GM18870 (cell line): ENCODE measurements at regions not wholly inside any gene's neighbourhood (a gene's known extent, or its start where the extent isn't known, plus 50 kb on each side); places are given as distances from the start of the nearest gene placed in this dataset.
"Not testable (repeated sequence)": the region's sequence is repeated elsewhere in the genome, so short reads cannot be mapped to it uniquely, and the experiment has no call there.

Source experiments
- ATAC-seq: cut with Tn5 transposase; IDR thresholded peaks from one replicate; pipeline ENCODE4 v1.9.1; 2021; ENCODE audit warnings: moderate library complexity; ENCODE audit not compliant: unreplicated experiment

GRCh38 chr16:14384745-14385144, 245.3 kb downstream of the PARN start:
- no peak for ATAC-seq

DNA sequence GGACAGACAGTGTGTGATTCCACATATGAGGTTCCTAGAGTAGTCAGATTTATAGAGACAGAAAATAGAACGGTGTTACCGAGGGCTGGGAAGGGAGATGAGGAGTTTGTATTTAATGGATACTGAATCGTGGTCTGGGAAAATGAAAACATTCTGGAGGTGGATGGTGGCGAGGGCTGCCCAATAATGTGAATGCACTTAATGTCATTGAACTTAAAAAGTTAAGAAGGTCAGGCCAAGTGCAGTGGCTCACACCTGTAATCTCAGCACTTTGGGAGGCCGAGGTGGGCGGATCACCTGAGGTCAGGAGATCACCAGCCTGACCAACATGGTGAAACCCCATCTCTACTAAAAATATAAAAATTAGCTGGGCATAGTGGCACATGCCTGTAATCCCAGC, 246.2 kb downstream of the PARN start:
- not testable (repeated sequence) for ATAC-seq

GRCh38 chr16:14378689-14379467, 251.2 kb downstream of the PARN start:
- no peak for ATAC-seq

DNA sequence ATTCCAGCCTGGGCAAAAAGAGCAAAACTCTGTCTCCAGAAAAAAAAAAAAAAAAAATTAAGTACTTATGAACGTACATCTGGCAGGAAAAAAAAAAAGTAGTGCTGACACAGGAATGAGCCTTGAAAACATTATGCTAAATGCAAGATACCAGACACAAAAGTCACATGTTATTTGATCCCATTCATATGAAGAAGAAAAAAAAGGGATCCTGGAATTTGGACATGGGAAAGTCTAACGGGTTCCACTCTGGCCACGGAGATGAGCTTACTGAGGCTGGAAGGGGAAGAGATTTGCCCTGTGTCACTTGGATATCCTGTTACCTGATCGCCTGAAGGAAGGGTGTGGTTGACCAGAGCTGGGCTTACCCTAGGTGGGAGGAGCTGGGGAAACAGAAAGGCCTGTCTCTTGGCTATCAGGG, 251.9 kb downstream of the PARN start:
- ATAC-seq: no peak

DNA sequence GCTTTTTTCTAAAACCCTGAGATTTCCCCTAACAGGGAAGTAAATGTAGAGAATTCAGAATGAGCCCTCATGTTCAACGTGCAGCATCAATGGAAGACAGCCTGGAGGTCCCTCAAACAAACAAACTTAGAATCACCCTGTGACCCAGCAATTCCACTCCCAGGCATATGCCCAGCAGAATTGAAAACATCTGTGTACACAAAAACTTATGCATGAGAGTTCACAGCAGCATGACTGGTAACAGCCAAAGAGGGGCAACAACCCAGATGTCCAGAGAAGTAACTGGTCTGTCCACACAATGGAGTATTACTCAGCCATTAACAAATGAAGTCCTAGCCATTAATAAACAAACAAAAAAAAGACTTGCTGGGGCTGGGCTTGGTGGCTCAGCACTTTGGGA, 252.7 kb downstream of the PARN start:
- ATAC-seq: no peak

- ATAC-seq: no peak
Measured at GRCh38 chr16:14375132-14375491, 254.9 kb downstream of the PARN start.

DNA sequence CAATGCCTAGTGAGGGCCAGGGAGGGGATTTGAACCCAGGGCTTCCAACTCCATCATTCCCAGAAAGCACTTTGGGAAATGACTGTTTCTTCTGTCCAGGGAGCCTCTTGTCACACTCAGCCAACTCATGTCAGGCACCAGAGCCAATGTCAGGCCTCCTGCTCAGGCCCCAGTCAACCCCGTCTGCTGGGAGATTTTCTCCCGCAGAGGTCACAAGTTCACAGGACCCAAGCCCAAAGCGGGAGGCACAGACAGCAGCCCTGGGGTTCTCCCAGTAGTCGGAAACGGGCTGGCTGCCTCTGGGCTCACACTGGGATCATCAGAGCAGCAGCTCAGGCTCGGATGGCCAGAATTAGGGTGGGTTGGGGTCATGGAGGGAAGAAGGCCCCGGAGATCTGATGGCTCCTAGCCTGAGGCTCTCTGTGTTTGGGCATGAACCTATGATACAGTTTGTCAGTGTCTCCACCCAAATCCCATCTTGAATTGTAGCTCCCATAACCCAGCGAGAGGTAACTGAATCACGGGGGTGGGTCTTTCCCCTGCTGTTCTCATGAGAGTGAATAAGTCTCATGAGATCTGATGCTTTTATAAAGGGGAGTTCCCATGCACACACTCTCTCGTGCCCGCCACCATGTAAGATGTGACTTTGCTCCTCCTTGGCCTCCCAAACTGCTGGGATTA, 255.5 kb downstream of the PARN start:
- ATAC-seq: no peak

DNA sequence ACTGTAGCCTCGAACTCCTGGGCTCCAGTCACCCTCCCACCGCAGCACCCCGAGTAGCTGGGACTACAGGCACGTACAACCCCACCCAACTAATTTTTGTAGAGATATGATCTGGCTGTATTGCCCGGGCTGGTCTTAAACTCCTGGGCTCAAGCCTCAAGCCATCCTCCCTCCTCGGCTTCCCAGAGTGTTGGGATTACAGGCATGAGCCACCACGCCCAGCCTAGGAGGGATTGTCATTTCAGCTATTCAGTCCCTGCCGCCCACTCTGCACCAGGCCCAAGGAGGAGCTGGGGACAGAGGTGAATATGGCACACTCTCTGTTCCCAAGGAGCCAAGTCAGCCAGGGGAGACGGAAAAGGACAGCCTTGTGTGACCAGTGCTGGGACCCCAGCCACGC, 256.2 kb downstream of the PARN start:
- ATAC-seq: no peak

DNA sequence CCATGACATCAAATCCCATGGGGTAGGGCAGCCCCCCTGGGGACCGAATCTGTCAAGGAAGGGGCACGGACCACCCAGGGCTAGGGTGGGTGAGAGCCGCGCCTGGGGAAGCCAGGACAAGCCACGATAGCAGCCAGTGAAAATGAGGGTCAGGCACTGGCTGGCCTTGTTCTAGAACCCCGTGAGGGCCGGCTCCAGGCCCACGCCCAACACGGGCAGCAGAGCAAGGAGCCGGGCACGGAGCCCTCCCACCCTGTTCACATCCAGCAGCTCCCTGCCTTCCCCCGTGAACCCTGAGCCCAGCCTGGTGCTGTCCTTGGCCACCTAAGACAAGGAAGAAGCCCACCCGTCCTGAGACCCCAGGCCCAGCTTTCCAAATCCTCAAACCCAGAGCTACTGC, 256.7 kb downstream of the PARN start:
- ATAC-seq: no peak

- ATAC-seq: no peak
Measured at GRCh38 chr16:14372471-14372870, 257.6 kb downstream of the PARN start.

GRCh38 chr16:14371778-14372431, 258.2 kb downstream of the PARN start:
- no peak for ATAC-seq

GRCh38 chr16:14370736-14371234, 259.3 kb downstream of the PARN start:
- ATAC-seq: no peak

GRCh38 chr16:14369734-14370598, 260.1 kb downstream of the PARN start:
- ATAC-seq: no peak

DNA sequence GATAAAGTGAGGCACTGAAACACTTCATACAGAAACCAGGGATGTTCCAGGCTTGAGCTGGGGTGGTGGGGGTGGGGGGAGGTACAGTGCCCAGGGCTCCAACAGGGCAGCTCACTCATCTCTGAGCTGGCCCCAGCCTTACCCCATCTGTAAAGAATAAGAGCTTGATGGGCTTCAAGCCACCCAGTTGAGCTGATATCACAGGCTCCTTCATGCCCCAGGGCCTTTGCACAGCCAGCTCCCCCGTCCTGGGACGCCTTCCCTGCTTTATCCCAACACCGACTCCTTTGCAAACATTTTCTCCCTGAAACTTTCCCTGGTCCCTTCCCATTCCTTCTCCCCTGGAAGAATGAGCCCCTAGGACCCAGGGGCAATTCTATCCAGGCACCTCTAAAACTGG, 261.7 kb downstream of the PARN start:
- no peak for ATAC-seq

DNA sequence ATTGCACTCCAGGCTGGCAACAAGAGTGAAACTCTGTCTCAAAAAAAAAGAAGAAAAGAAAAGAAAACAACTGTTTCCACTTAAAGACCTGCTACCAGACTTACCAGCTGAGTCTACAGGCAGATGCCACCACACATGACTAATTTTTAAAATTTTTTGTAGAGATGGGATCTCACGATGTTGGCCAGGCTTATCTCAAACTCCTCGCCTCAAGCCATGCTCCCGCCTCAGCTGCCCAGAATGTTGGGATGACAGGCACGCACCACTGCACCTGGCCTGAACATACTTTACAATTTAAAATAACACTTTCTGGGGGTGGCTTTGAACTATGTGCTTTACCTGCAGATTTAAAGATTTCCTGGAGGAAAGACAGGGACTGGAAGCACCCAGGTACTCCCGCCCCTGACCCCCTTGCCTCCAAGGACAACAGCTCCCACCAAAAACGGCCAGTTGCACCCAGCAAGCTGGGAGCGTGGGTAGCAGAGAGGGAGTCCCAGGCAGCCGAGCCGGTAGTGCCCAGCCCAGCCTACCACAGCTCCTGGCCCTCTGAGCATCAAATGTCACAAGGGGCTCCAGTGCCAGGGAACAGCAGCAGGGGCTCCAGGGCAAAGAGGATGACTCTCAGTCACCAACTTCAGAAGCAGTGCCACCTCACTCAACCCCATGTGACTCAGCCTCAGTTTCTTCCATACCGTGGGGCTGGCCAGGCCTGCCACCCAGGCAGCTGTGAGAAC, 262.9 kb downstream of the PARN start:
- ATAC-seq: no peak

- no peak for ATAC-seq
Measured at GRCh38 chr16:14366447-14366846, 263.6 kb downstream of the PARN start.

DNA sequence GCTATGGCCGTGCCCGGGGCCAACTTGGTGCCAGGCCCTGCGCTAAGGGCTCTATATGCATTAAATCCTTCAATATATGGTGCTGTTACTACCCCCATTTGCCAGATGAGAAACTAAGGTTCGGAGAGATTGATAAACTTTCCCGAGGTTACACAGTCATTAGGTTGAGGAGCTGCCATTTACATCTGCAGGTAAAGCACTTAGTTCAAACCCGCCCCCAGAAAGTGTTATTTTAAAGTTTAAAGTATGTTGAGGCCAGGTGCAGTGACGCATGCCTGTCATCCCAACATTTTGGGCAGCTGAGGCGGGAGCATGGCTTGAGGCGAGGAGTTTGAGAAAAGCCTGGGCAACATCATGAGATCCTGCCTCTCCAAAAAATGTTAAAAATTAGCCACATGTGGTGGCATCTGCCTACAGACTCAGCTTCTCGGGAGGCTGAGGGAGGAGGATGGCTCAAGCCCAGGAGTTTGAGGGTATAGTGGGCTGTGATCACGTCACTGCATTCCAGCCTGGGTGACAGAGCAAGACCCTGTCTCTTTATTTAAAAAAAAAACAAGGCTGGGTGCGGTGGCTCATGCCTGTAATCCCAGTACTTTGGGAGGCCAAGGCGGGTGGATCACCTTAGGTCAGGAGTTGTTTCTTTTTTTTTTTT, 264.7 kb downstream of the PARN start:
- ATAC-seq: no peak

GRCh38 chr16:14364386-14365199, 265.5 kb downstream of the PARN start:
- no peak for ATAC-seq

- no peak for ATAC-seq
Measured at GRCh38 chr16:14364112-14364385, 266.0 kb downstream of the PARN start.
